Breast epithelium (tissue), 3 donors: ENCODE measurements at regions not wholly inside any gene's neighbourhood (a gene's known extent, or its start where the extent isn't known, plus 50 kb on each side); places are given as distances from the start of the nearest gene placed in this dataset.

Experiments used
- POLR2A ChIP-seq: fragments of 450-650 bp; IDR thresholded peaks from one replicate; pipeline ENCODE4 v1.6.1; 2016; ENCODE audit warnings: antibody characterized with exemption, mild to moderate bottlenecking, moderate library complexity
- POLR2AphosphoS5 ChIP-seq, 3 donors: sonication (generic); formaldehyde crosslinking; IDR thresholded peaks; one replicate each; pipeline ENCODE4 v1.6.1; 2017; ENCODE audit warnings: antibody characterized with exemption in 3 of 3
- TF ChIP-seq, protein P1 (sequence below), 3 donors: fragments of 450-650 bp; IDR thresholded peaks; one replicate each; pipeline ENCODE4 v1.5.1; 2016 to 2017; ENCODE audit warnings: antibody characterized with exemption in 3 of 3, mild to moderate bottlenecking in 3 of 3, moderate library complexity in 3 of 3

DNA sequence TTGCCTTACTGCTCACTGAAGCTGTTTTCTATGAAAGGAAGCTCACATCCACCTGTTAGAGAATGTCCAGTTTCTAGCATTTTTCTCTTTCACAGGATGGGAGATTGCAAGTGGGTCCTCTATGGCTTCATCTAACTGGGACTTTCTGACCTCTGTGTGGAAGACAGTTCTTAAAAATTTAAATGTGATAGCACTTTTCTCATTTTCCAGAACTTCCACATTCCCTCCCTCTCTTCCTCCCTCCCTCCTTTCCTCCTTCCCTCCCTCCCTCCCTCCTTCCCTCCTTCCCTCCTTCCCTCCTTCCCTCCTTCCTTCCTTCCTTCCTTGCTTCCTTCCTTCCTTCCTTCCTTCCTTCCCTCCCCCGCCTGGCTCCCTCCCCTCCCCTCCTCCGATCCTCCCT is 291.1 kb downstream of the DOK5 start:
- TF ChIP-seq POLR2A (no peak), POLR2AphosphoS5 (IDR thresholded peaks at IDR 0.05) (no peak)
- TF ChIP-seq, protein P1, sequence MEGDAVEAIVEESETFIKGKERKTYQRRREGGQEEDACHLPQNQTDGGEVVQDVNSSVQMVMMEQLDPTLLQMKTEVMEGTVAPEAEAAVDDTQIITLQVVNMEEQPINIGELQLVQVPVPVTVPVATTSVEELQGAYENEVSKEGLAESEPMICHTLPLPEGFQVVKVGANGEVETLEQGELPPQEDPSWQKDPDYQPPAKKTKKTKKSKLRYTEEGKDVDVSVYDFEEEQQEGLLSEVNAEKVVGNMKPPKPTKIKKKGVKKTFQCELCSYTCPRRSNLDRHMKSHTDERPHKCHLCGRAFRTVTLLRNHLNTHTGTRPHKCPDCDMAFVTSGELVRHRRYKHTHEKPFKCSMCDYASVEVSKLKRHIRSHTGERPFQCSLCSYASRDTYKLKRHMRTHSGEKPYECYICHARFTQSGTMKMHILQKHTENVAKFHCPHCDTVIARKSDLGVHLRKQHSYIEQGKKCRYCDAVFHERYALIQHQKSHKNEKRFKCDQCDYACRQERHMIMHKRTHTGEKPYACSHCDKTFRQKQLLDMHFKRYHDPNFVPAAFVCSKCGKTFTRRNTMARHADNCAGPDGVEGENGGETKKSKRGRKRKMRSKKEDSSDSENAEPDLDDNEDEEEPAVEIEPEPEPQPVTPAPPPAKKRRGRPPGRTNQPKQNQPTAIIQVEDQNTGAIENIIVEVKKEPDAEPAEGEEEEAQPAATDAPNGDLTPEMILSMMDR (IDR thresholded peaks at IDR 0.05) = no peak
